GM10266 (cell line): ENCODE measurements at regions not wholly inside any gene's neighbourhood (a gene's known extent, or its start where the extent isn't known, plus 50 kb on each side); places are given as distances from the start of the nearest gene placed in this dataset.

ENCODE experiments used
- DNase-seq: peaks from one replicate; pipeline ENCODE4 v3.0.0; 2012; ENCODE audit errors: extremely low spot score
- TF ChIP-seq, protein P1 (sequence below): IDR thresholded peaks from 2 replicates; pipeline ENCODE4 v1.5.1; 2012; ENCODE audit warnings: mild to moderate bottlenecking, low read depth; ENCODE audit not compliant: control insufficient read depth, insufficient read depth; ENCODE audit errors: missing control alignments

DNA sequence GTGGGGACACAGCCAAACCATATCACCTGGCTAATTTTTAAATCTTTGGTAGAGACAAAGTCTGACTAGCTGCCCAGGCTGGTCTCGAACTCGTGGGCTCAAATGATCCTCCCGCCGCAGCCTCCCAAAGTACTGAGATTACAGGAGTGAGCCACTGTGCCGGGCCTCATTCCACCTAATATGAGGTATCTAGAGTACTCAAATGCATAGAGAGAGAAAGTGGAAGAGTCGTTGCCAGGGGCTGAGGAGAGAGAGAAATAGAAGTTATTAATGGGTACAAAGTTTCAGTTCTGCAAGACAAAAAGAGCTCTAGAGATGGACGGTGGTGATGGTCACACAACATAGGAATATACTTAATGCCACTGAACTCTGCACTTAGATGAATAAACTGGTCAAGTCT, 119.6 kb downstream of the TOMM20 start:
- TF ChIP-seq, protein P1, sequence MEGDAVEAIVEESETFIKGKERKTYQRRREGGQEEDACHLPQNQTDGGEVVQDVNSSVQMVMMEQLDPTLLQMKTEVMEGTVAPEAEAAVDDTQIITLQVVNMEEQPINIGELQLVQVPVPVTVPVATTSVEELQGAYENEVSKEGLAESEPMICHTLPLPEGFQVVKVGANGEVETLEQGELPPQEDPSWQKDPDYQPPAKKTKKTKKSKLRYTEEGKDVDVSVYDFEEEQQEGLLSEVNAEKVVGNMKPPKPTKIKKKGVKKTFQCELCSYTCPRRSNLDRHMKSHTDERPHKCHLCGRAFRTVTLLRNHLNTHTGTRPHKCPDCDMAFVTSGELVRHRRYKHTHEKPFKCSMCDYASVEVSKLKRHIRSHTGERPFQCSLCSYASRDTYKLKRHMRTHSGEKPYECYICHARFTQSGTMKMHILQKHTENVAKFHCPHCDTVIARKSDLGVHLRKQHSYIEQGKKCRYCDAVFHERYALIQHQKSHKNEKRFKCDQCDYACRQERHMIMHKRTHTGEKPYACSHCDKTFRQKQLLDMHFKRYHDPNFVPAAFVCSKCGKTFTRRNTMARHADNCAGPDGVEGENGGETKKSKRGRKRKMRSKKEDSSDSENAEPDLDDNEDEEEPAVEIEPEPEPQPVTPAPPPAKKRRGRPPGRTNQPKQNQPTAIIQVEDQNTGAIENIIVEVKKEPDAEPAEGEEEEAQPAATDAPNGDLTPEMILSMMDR: no peak
- DNase-seq: no peak

DNA sequence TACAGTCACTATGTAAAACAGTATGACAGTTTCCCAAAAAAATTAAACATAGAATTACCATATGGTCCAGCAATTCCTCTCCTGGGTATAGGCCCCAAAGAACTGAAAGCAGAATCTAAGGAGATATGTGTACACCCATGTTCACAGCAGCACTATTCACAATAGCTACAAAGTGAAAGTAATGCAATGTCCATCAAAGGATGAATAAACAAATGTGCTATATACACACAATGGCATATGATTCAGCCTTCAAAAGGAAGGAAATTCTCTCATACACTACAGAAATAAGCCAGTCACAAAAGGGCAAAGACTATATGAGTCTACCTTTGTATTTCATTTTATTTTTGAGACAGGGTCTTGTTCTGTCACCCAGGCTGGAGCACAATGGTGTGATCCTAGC, 120.4 kb downstream of the TOMM20 start:
- TF ChIP-seq, protein P1: no peak
- DNase-seq: no peak

DNA sequence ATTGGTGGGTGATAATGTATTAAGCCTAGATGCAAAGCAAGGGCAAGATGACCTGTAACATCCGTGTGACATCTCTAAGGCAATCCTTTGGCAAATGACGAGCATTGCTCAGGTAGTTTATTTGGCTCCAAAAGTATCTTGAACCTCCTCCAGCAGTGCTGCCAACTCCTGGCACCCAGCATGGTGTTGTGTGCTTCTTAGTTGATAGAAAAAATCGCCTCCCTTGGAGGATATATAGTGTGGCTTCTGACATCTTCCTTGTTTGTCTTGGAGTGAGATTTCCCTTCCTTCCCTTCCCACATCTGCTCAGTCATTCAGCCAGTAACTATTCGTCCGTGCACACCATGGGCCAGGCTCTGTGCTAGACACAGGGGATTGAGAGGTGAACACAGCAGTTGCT, 121.8 kb downstream of the TOMM20 start:
- no peak for DNase-seq
- TF ChIP-seq, protein P1: no peak

DNA sequence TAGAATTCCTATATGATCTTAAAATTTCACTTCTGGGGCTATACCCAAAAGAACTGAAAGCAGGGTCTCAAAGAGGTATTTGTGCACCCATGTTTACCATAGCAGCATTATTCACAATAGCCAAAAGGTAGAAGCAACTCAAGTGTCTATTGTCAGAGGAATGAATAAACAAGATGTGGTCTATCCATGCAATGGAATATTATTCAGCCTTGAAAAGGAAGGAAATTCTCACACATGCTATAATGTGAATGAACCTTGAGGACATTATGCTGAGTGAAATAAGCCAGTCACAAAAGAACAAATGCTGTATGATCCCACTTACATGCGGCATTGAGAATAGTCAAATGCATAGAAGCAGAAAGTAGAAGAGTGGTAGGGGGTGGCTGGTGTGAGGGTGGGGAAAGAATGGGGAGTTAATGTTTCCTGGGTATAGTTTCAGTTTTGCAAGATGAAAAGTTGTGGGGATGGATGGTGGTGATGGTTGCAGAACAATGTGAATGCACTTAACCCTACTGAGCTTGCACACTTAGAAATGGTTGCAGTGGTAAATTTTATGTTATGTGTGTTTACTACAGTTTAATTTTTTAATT, 122.4 kb downstream of the TOMM20 start:
- TF ChIP-seq, protein P1: no peak
- no peak for DNase-seq

DNA sequence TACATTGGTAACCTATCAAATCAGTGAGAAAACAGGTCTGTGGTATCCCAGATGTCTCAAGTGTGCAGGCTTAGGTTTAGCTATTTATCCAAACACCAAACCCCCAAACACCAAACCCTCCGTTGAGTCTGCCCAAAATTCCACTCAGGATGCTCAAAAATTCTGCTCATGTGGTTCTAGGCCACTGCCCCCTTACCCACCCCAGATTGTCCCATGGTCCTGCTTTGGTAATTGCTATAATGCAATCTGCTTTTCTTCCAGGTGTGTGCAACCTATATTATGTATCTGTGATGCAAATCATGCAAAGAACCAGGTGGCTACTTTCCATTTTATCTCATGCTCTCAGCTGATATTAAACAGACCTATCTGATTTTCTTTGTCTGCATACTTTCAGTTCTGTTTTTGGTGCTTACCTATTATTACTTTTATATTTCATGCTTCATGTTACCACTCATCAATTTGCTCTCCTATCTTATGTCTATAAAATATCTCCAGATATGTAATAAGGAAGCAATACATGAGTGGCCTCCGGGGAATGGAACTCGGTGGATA, 123.7 kb downstream of the TOMM20 start:
- DNase-seq: no peak
- TF ChIP-seq, protein P1: no peak

DNA sequence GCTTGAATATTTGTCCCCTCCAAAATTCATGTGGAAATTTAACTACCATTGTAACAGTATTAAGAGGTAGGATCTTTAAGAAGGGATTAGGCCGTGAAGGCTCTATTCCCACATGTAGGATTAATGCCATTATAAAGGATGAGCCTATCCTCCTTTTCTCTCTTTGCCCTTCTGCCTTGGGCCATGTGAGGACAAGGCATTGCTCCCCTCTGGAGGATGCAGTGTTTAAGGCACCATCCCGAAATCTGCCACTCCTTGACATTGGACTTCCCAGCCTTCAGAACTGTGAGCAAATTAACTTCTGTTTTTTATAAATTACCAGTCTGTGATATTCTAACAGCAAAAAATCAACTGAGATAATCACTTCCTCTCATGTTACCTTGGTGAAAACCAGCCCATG, 124.4 kb downstream of the TOMM20 start:
- TF ChIP-seq, protein P1: no peak

DNA sequence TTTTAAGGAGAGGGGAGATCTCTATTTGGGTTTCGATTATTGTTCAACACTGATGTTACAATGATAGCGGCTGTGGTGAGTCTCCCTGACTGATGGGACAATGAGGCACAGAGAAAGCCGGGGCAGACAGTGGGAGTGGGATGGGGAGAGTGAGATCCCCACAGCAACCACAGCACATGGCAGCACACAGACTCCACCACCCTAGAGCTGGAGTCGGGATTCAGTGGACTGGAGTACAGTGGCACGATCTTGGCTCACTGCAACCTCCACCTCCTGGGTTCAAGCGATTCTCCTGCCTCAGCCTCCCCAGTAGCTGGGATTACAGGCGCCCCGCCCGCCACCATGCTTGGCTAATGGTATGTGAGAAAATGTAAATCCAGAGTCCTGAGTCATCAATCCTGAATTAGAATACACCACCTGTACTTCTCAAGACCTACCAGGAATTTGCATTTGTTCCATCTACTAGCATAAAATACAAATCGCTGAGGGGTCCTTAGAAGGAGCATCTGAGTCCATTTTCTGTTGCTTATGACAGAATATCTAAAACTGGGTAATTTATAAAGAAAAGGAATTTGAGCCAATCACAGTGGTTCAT, 125.8 kb downstream of the TOMM20 start:
- DNase-seq: no peak
- TF ChIP-seq, protein P1: no peak

More for the DNA sequence above, 124.4 kb downstream of the TOMM20 start:
- no peak for DNase-seq
